OCI-LY7 (cell line): ENCODE measurements at regions not wholly inside any gene's neighbourhood (a gene's known extent, or its start where the extent isn't known, plus 50 kb on each side); places are given as distances from the start of the nearest gene placed in this dataset.
"Not testable (repeated sequence)": the region's sequence is repeated elsewhere in the genome, so short reads cannot be mapped to it uniquely, and the experiment has no call there.

Experiments
- CTCF ChIP-seq: fragments of 200-600 bp; sonication (generic); conservative IDR thresholded peaks from 2 replicates; pipeline ENCODE4 v1.5.1; 2014; ENCODE audit warnings: mild to moderate bottlenecking, antibody characterized with exemption, low read length, moderate library complexity, mixed read lengths
- EZH2phosphoT487 ChIP-seq: fragments of 200-600 bp; sonication (generic); IDR thresholded peaks from 2 replicates; pipeline ENCODE4 v1.6.1; 2018; ENCODE audit warnings: low read depth, borderline replicate concordance, mild to moderate bottlenecking, mixed run types, antibody characterized with exemption, low read length, moderate library complexity, mixed read lengths

GRCh38 chr14:105624346-105624745 lies 98.0 kb downstream of the TMEM121 start:
- TF ChIP-seq CTCF, EZH2phosphoT487: not testable (repeated sequence)
